ENCODE measurements at regions not wholly inside any gene's neighbourhood (a gene's known extent, or its start where the extent isn't known, plus 50 kb on each side); places are given as distances from the start of the nearest gene placed in this dataset.

DNA sequence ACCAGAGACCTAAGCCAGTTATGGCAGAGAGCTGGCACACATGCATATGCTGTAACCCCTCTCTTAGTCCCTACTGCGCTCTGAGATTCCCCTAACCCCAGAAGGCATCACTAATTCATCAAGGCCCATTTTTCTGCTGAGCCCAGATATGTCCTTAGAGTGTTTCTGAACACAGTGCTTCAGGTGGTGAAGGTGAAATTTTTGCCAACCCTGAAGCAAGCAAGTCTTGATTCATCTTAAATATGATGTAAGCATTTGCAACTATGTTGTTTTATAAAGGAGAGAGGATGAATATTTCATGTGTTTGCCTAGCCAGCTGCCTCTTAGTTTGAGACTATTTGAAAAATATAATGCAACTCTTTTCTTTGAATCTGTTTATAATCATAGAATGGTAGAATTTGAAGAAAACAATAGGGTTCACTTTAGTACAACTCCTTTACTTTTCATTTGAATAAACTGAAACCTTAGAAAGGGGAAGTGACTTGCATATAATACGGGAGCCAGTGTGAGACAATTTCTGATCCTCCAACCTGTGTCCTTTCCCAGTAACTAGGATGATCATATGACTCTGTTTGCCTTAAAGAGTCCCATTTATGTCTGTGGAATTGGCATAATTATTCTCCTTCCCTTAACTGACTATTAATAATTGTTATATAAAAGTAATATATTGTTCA, 194.3 kb upstream of the MTNR1B start:
- H3K36me3 ChIP-seq (ENCODE audit: control insufficient read depth in 2 of 4, insufficient read depth in 4 of 4, low read length in 3 of 4): no peaks in the 10 kb centered on the region
- no peak overlapping the region for H3K4me2 ChIP-seq (ENCODE audit: insufficient read depth in 1 of 2, low read depth in 2 of 2, low read length in 2 of 2)
- H4K8ac ChIP-seq (ENCODE audit: extremely low read depth, insufficient read depth, low read length): no peak overlapping the region
- H2AK5ac ChIP-seq (ENCODE audit: low read depth, low read length): no peak overlapping the region
- H2BK12ac ChIP-seq (ENCODE audit: low read depth, low read length): no peak overlapping the region
- no peaks in the 10 kb centered on the region for H3K79me1 ChIP-seq (ENCODE audit: low read depth, low read length)
- no peak overlapping the region for H3K56ac ChIP-seq (replicated peaks; ENCODE audit: insufficient read length, low read depth, low read length)
- H3K9ac ChIP-seq (replicated peaks in 1 of 4; ENCODE audit: extremely low read depth in 1 of 4, low read depth in 3 of 4, low read length in 3 of 4): no peak overlapping the region
- no peak overlapping the region for H3K4ac ChIP-seq (replicated peaks; ENCODE audit: insufficient read length, low read depth, low read length)
- H3K23me2 ChIP-seq (ENCODE audit: low read depth, low read length): no peaks in the 10 kb centered on the region
- H3K23ac ChIP-seq (ENCODE audit: insufficient read length): no peak overlapping the region
- no peak overlapping the region for H4K5ac ChIP-seq (ENCODE audit: insufficient read length, low read depth, low read length)
- CTCF ChIA-PET (ENCODE audit: partially characterized antibody): no interaction called here
- H3K79me2 ChIP-seq (ENCODE audit: control insufficient read depth in 1 of 2, insufficient read depth in 2 of 2, low read length in 2 of 2): no peaks in the 10 kb centered on the region
- no peak overlapping the region for H2BK5ac ChIP-seq (ENCODE audit: low read depth, low read length)
- POLR2A ChIA-PET (ENCODE audit: partially characterized antibody): no interaction called here
- H3K18ac ChIP-seq (ENCODE audit: extremely low read depth, low read length): no peak overlapping the region
- DNase-seq (ENCODE audit: low read depth in 1 of 2, low spot score in 2 of 2) (no peak), FAIRE-seq (no peak)
- no peaks in the 10 kb centered on the region for H3K9me3 ChIP-seq (ENCODE audit: insufficient read depth in 2 of 2, low read depth in 1 of 2, low read length in 1 of 2)
- peaks cover 0 to 9% (median 2%) of the 10 kb centered on the region in 4 experiments; a peak in 3 of 7 replicates for H3K4me1 ChIP-seq (replicated peaks in 1 of 4; ENCODE audit: control insufficient read depth in 3 of 4, insufficient read depth in 4 of 4, low read length in 3 of 4)
- H2AFZ ChIP-seq (ENCODE audit: low read length): no peak overlapping the region
- no peak overlapping the region for H2BK20ac ChIP-seq (ENCODE audit: low read length)
- no peak overlapping the region for H3K27ac ChIP-seq (ENCODE audit: low read depth, low read length)
- H4K91ac ChIP-seq (replicated peaks; ENCODE audit: insufficient read length, low read length): no peak overlapping the region
- no peak overlapping the region for H3K14ac ChIP-seq (ENCODE audit: insufficient read length)
- no peaks in the 10 kb centered on the region for H4K20me1 ChIP-seq (replicated peaks in 1 of 2; ENCODE audit: control insufficient read depth in 1 of 2, insufficient read depth in 2 of 2, low read length in 2 of 2)
- WGBS, 2 experiments (ENCODE audit: extremely low coverage in 1 of 2, insufficient coverage in 1 of 2, insufficient read length in 1 of 2, insufficient replicate concordance in 2 of 2, low coverage in 1 of 2, low lambda C conversion rate in 2 of 2, missing lambda C conversion rate in 1 of 2): 89% methylated on average over 2 of the region's 2 CpGs; no CpG with 5 or more reads in 1 of the 2 experiments
- no peak overlapping the region for H2BK15ac ChIP-seq (ENCODE audit: low read length)
- no peak overlapping the region for H2BK120ac ChIP-seq (replicated peaks; ENCODE audit: low read depth, low read length)
- H3K27me3 ChIP-seq (replicated peaks in 1 of 4; ENCODE audit: control insufficient read depth in 3 of 4, extremely low read depth in 1 of 4, insufficient read depth in 3 of 4, low read length in 3 of 4): no peaks in the 10 kb centered on the region
- no peak overlapping the region for H3K4me3 ChIP-seq (ENCODE audit: extremely low read depth in 1 of 4, insufficient read depth in 2 of 4, low read depth in 3 of 4, low read length in 4 of 4)
- TF ChIP-seq, protein P1, sequence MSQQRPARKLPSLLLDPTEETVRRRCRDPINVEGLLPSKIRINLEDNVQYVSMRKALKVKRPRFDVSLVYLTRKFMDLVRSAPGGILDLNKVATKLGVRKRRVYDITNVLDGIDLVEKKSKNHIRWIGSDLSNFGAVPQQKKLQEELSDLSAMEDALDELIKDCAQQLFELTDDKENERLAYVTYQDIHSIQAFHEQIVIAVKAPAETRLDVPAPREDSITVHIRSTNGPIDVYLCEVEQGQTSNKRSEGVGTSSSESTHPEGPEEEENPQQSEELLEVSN (IDR thresholded peaks at IDR 0.05): no peak
- no peak for TF ChIP-seq TCF12 (IDR thresholded peaks at IDR 0.05; ENCODE audit: low read depth, low read length)
- no peak for TF ChIP-seq SAP30 (IDR thresholded peaks at IDR 0.05; ENCODE audit: insufficient read depth, insufficient replicate concordance, low read length)
- TF ChIP-seq RBBP5 (IDR thresholded peaks at IDR 0.05; ENCODE audit: borderline replicate concordance, low read depth, low read length): no peak
- TF ChIP-seq NANOG (IDR thresholded peaks at IDR 0.05; ENCODE audit: insufficient read depth, low read depth, low read length, poor library complexity, severe bottlenecking): no peak
- TF ChIP-seq MAFK (IDR thresholded peaks at IDR 0.05; ENCODE audit: low read depth, low read length): no peak
- no peak for TF ChIP-seq KDM1A (IDR thresholded peaks at IDR 0.05; ENCODE audit: borderline replicate concordance, low read length)
- no peak for TF ChIP-seq PHF8 (conservative IDR thresholded peaks at IDR 0.05; ENCODE audit: low read depth, low read length)
- TF ChIP-seq BRCA1 (IDR thresholded peaks at IDR 0.05; ENCODE audit: low read depth, low read length): no peak
- TF ChIP-seq GTF2F1 (IDR thresholded peaks at IDR 0.05; ENCODE audit: borderline replicate concordance, low read depth, low read length): no peak
- no peak for TF ChIP-seq YY1 (IDR thresholded peaks at IDR 0.05; ENCODE audit: low read depth, low read length)
- TF ChIP-seq CEBPB (IDR thresholded peaks at IDR 0.05; ENCODE audit: low read depth, low read length): no peak
- no peak for TF ChIP-seq SP4 (IDR thresholded peaks at IDR 0.05; ENCODE audit: low read length)
